Astrocyte of the spinal cord (primary cell): ENCODE measurements at regions not wholly inside any gene's neighbourhood (a gene's known extent, or its start where the extent isn't known, plus 50 kb on each side); places are given as distances from the start of the nearest gene placed in this dataset.
"Not testable (repeated sequence)": the region's sequence is repeated elsewhere in the genome, so short reads cannot be mapped to it uniquely, and the experiment has no call there.

Experiments used
- DNase-seq: peaks from one replicate; pipeline ENCODE4 v3.0.0; 2011; ENCODE audit warnings: low read depth, low spot score
- H3K4me3 ChIP-seq: 2 replicates; pipeline ENCODE4 v1.5.1; 2011; ENCODE audit warnings: low read depth, mild to moderate bottlenecking, low read length, moderate library complexity
- in situ Hi-C: cut with HindIII; loops from 2 replicates; pipeline ENCODE4 v1.10.0; 2017; ENCODE audit warnings: low sequenced_read_pairs
- TF ChIP-seq, protein P1 (sequence below): IDR thresholded peaks from 2 replicates; pipeline ENCODE4 v1.5.1; 2012; ENCODE audit warnings: low read depth, mild to moderate bottlenecking, low read length, inconsistent platforms

DNA sequence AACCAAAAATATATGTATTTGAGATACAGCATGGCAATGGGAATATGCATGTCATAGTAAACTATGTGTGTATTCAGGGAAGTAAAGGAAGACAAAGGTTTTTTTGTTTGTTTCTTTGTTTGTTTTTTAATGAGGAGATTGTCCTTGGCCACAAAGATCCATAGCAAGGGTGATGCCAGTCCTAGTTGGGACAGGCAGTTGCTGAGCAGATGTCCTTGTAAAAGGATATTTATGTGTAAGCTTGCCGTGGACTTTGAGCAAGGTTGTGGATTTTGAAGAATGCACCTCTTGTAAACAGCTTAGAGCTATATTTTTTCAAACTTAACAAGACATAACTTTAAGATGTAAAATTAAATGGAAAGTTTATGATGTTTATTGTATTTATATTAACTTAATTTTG lies 69.9 kb upstream of the GABRE start:
- TF ChIP-seq, protein P1, sequence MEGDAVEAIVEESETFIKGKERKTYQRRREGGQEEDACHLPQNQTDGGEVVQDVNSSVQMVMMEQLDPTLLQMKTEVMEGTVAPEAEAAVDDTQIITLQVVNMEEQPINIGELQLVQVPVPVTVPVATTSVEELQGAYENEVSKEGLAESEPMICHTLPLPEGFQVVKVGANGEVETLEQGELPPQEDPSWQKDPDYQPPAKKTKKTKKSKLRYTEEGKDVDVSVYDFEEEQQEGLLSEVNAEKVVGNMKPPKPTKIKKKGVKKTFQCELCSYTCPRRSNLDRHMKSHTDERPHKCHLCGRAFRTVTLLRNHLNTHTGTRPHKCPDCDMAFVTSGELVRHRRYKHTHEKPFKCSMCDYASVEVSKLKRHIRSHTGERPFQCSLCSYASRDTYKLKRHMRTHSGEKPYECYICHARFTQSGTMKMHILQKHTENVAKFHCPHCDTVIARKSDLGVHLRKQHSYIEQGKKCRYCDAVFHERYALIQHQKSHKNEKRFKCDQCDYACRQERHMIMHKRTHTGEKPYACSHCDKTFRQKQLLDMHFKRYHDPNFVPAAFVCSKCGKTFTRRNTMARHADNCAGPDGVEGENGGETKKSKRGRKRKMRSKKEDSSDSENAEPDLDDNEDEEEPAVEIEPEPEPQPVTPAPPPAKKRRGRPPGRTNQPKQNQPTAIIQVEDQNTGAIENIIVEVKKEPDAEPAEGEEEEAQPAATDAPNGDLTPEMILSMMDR: no peak
- H3K4me3 ChIP-seq: no peak overlapping the region
- no peak for DNase-seq
- in situ Hi-C loops: no loop called here

DNA sequence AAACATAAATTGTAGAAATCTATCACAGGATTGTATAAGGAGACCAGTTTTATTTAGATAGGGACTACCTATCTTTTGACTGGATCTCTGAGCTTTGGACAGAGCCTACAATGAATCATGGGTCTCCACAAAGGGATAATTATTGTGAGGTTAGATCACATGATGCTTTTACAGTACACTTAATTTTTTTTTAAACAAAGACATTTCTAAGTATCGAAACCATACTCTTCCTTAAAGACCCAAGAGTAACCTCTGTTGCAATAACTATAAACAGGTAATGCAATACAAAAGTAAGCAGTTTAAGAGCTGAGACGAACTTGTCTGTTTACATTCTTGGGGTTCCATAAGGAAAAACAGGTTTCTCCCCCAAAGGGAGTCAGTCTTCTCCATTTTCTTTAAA lies 64.3 kb upstream of the GABRE start:
- DNase-seq: no peak
- TF ChIP-seq, protein P1: no peak
- H3K4me3 ChIP-seq: no peak overlapping the region
- in situ Hi-C loops: no loop called here

- no peak for DNase-seq
- in situ Hi-C loops: no loop called here
- no peak overlapping the region for H3K4me3 ChIP-seq
- TF ChIP-seq, protein P1: no peak
Measured at GRCh38 chrX:152037183-152037582, 62.7 kb upstream of the GABRE start.

GRCh38 chrX:152031346-152031745 lies 56.9 kb upstream of the GABRE start:
- DNase-seq, in situ Hi-C loops, H3K4me3 ChIP-seq: not testable (repeated sequence)

DNA sequence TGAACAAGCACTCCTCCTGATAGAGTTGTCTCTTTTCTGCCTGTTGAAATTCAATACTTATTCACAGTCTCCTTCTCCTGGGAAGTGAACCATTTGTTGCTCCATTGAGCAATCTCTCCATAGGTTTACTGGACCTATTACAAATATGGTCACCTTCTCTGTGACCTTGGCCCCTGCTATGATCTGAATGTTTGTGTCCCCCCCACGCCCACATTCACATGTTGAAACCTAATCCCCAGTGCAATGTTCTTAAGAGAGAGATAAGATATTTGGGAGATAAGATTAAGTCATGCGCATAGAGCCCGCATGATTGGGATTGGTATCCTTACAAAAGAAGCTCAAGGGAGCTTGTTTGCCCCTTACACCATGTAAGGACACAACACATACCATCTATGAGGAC lies 54.1 kb upstream of the GABRE start:
- TF ChIP-seq, protein P1: no peak
- no peak overlapping the region for H3K4me3 ChIP-seq
- DNase-seq: no peak
- in situ Hi-C loops: no loop called here

- TF ChIP-seq, protein P1: no peak
- in situ Hi-C loops: no loop called here
Measured at GRCh38 chrX:152025656-152026440, 51.4 kb upstream of the GABRE start.

GRCh38 chrX:152024710-152025109 lies 50.2 kb upstream of the GABRE start:
- no peak for DNase-seq
- TF ChIP-seq, protein P1: no peak
- no peak overlapping the region for H3K4me3 ChIP-seq
- in situ Hi-C loops: no loop called here

More at GRCh38 chrX:152025656-152026440, 51.4 kb upstream of the GABRE start:
- peak; percentile 36 for DNase-seq
- no peak overlapping the region for H3K4me3 ChIP-seq
